Lower leg skin (tissue), 3 donors: ENCODE measurements at regions not wholly inside any gene's neighbourhood (a gene's known extent, or its start where the extent isn't known, plus 50 kb on each side); places are given as distances from the start of the nearest gene placed in this dataset.

Experiments
- CTCF ChIP-seq, 3 donors: fragments of 450-650 bp; IDR thresholded peaks; one replicate each; pipeline ENCODE4 v1.5.1; 2016; ENCODE audit warnings: antibody characterized with exemption in 3 of 3, mild to moderate bottlenecking in 3 of 3, moderate library complexity in 2 of 3
- POLR2A ChIP-seq, 2 donors: fragments of 450-650 bp; IDR thresholded peaks; one replicate each; pipeline ENCODE4 v1.6.1; 2016 to 2017; ENCODE audit warnings: antibody characterized with exemption in 2 of 2, mild to moderate bottlenecking in 1 of 2, moderate library complexity in 1 of 2

DNA sequence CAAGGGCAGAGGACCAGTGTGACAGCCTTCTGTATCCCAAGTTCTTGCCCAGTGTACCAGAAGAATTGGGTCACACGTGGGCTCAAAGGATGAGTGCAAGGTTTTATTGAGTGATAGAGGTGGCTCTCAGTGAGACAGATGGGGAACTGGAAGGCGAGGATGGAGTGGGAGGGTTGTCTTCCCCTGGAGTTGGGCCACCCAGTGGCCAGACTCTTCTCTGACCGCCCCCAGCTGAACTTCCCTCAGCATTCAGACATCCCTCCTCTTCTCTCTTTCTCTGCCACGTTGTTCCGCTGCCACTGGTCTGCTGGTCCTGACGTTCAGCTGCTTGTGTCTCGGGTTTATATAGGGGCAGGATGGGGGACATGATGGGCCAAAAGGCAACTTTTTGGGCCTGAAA is 150.1 kb upstream of the IVNS1ABP start:
- TF ChIP-seq POLR2A (IDR thresholded peaks at IDR 0.05) (no peak), CTCF (IDR thresholded peaks at IDR 0.05) (no peak)
